ENCODE measurements at regions not wholly inside any gene's neighbourhood (a gene's known extent, or its start where the extent isn't known, plus 50 kb on each side); places are given as distances from the start of the nearest gene placed in this dataset.
"Not testable (repeated sequence)": the region's sequence is repeated elsewhere in the genome, so short reads cannot be mapped to it uniquely, and the experiment has no call there.

DNA sequence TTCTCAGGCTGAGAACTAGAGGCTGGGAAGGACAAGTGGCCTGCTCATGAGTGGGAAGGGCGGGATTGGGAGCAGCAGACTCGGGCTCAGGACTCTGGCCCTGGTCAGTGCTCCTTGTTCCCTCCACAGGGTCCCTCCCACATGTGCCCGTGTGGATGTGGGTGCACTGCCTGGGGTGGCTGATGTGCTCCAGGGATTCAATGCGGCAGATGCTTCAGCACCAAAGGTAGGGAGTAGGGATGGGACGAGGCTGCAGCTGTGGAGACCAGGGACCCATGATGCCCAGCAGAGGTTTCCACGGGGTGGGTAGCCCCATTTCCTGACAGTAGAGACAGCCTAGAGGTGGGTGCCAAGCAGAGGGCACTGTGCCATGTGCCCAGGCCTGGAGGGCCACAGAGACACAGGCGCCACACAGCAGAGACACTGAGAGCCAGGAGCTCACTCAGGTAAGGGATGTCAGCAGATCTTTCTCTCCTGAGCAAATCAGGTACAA lies 89.5 kb downstream of the GGTLC2 start:
- no peak overlapping the region for H3K4me3 ChIP-seq (ENCODE audit: low read length)
- TF ChIP-seq, protein P1, sequence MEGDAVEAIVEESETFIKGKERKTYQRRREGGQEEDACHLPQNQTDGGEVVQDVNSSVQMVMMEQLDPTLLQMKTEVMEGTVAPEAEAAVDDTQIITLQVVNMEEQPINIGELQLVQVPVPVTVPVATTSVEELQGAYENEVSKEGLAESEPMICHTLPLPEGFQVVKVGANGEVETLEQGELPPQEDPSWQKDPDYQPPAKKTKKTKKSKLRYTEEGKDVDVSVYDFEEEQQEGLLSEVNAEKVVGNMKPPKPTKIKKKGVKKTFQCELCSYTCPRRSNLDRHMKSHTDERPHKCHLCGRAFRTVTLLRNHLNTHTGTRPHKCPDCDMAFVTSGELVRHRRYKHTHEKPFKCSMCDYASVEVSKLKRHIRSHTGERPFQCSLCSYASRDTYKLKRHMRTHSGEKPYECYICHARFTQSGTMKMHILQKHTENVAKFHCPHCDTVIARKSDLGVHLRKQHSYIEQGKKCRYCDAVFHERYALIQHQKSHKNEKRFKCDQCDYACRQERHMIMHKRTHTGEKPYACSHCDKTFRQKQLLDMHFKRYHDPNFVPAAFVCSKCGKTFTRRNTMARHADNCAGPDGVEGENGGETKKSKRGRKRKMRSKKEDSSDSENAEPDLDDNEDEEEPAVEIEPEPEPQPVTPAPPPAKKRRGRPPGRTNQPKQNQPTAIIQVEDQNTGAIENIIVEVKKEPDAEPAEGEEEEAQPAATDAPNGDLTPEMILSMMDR (IDR thresholded peaks at IDR 0.05; ENCODE audit: insufficient read depth, low read depth, low read length, missing control alignments): no peak
- DNase-seq (ENCODE audit: low read depth): no peak

DNA sequence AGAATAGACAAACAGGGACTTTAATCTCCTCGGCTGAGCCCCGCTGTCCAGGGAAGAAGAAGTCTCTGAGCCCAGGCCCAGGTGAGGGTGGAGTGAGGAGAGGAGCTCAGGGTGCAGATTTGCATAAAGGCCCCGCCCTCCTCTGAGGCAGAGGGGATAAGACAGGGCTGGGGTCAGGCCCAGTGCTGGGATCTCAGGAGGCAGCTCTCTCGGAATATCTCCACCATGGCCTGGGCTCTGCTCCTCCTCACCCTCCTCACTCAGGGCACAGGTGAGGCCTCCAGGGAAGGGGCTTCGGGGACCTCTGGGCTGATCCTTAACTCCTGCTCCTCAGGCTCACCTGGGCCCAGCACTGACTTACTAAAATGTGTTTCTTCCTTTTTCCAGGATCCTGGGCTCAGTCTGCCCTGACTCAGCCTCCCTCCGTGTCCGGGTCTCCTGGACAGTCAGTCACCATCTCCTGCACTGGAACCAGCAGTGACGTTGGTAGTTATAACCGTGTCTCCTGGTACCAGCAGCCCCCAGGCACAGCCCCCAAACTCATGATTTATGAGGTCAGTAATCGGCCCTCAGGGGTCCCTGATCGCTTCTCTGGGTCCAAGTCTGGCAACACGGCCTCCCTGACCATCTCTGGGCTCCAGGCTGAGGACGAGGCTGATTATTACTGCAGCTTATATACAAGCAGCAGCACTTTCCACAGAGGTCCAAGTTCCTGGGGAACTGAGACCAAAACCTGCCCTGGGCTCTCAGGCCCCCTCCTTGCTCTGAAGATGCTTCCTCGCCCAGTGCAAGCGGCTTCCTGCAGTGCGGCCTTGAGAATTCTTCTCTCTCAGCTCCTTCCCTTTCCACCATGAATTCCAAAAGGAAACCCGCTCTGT lies 90.2 kb downstream of the GGTLC2 start:
- DNase-seq (ENCODE audit: low read depth); H3K4me3 ChIP-seq (ENCODE audit: low read length): not testable (repeated sequence)

DNA sequence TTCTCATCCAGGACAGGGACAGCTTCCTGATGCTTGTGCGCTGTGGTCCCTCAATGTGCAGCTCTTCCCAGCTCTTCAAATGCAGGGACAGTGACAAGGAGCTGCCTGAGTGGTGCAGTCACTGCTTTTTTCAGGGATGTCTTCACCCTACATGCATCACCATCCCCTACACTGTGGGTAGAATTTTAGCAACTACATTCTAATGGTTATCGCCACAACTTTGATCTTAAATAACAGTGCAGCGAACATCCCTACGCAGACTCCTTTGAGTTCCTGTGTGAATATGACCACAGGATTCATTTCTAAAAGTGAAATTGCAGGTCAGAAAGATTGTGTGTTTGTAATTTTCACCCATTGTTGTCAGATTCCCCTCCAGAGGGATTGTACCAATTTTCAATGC lies 90.9 kb downstream of the GGTLC2 start:
- H3K4me3 ChIP-seq (ENCODE audit: low read length); DNase-seq (ENCODE audit: low read depth): not testable (repeated sequence)

DNA sequence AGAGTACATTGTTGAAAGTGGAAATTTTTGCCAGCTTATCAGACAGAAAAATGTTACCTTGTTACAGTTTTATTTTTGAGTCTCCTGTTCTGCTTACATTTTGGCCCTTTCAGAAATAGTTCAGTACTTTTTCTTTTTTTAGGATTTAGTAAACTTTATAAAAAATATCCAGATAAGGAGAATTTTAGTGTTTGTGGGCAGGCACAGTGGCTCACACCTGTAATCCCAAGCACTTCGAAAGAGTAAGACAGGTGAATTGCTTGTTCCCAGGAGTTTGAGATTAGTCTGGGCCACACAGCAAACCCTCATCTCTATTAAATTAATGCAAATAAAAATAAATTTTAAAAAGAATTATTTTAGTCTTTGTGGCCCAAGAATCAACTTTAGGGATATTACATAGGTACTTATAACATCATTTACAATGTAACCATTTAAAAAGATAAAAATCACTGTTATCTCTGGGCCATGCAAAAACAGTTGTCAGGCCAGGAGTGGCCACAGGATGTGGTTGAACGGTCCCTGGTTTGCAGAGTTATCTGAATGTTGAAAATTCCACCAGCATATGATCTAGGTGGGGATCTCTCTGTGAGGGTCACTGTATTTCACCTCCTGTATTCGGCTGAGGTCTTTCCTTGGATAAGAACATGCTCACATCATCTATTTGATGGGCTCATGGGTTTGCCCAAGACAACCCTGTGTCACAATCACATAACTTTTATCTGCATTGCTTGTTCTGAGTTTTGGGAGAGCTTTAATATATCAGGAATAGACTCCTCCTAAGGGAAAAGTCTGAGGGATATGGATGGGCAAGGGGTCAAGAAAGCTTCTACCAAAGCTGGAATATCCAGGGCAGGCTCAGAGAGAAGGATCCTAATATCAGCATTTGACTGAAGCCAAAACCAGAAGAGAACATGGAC lies 91.5 kb downstream of the GGTLC2 start:
- H3K4me3 ChIP-seq (ENCODE audit: low read length): no peak overlapping the region

DNA sequence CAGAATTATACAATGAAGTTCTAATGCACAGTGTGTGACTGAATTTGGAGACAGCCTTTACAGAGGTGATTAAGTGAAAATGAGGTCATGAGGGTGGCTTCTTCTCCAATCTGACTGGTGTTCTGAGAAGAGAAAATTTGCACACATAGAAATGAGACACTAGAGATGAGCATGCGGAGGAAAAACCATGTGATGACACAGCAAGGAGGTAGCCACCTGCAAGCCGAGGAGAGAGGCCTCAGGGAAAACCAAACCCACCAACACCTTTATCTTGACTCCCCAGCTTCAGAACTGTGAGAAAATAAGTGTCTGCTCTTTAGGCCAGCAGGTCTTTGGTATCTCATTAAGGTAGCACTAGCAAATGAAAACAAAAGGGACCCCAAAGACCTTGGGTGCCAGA lies 93.2 kb downstream of the GGTLC2 start:
- TF ChIP-seq, protein P1 (IDR thresholded peaks at IDR 0.05; ENCODE audit: insufficient read depth, low read depth, low read length, missing control alignments): no peak
- no peak for DNase-seq (ENCODE audit: low read depth)
- no peak overlapping the region for H3K4me3 ChIP-seq (ENCODE audit: low read length)

More for the DNA sequence above, 91.5 kb downstream of the GGTLC2 start:
- DNase-seq (ENCODE audit: low read depth): no peak
- TF ChIP-seq, protein P1 (IDR thresholded peaks at IDR 0.05; ENCODE audit: insufficient read depth, low read depth, low read length, missing control alignments): no peak

DNA sequence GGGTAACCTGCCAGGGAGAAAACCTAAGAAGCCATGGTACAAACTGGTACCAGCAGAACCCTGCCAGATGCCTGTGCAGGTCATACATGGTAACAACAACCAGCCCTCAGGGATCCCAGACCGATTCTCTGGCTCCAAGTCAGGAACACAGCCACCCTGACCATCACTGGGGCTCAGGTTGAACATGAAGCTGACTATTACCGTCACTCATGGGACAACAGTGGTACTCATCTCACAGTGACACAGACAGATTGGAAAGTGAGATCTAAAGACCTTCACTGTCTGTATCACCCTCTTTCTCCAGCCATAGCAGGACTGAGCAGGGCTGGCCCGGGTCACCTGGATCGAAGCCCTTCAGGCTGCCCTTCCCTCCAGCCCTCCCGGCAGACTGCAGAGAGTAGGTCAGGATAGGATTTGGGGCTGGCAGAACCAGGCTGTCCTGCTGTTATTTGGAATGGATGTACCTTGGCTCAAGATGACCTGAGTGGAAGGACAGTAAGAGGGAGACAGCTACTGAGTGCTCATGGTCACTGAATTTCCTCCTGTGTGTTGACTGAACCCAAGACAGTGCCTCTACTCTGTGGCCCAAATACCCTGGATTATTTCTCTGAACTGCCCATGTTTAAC lies 94.7 kb downstream of the GGTLC2 start:
- no peak for DNase-seq (ENCODE audit: low read depth)
- no peak overlapping the region for H3K4me3 ChIP-seq (ENCODE audit: low read length)
- TF ChIP-seq, protein P1 (IDR thresholded peaks at IDR 0.05; ENCODE audit: insufficient read depth, low read depth, low read length, missing control alignments): no peak

DNA sequence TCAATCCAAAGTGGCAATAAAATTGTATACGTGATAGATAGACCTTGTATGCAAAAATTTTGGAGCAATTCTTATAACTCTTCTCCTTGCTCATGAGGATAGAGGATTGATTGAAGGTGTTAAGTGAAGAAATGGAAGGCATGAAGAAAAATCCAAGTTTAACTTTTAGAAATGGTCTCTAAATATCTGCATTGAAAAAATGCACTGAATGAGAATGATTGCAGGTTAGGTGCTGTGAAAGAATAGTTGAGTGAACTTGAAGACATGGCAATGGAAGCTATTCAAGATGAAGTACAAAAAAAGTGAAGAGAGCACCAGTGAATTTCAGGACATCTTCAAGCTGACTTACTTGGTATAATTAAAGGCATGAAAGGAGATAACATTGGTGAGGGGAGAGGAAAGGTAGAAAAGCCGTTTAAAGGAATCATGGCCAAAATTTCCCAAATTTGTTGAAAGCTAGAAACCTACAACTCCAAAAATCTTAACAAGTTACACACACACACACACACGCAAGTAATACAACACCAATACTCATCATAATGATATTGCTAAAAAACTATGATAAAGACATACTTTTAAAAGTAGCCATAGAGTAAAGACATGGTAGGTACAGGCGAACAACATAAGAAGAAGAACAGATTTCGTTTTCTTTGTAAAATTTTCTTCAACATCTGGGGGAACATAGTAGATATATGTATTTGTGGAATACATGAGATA lies 96.3 kb downstream of the GGTLC2 start:
- no peak for DNase-seq (ENCODE audit: low read depth)
- H3K4me3 ChIP-seq (ENCODE audit: low read length): no peak overlapping the region
- TF ChIP-seq, protein P1 (IDR thresholded peaks at IDR 0.05; ENCODE audit: insufficient read depth, low read depth, low read length, missing control alignments): no peak
